ENCODE measurements at regions not wholly inside any gene's neighbourhood (a gene's known extent, or its start where the extent isn't known, plus 50 kb on each side); places are given as distances from the start of the nearest gene placed in this dataset.

DNA sequence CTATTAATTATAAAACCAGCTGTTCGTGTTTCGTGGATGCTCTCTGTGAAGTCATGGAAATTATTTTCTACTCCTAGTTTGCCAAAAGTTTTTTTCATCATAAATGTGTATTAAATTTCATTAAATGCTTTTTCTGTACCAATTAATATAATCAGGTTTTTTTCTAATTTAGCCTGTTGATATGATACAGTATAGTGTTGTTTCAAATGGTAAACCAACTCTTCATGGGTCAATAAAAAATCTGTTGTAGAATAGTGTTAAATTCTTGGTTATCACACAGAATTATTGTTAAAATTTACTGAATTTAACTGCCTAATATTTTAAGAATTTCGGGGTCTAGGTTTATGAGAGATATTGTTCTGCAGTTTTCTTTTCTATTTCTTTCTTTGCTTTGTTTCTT is 505.9 kb upstream of the MANEA start:
- no peak for DNase-seq

DNA sequence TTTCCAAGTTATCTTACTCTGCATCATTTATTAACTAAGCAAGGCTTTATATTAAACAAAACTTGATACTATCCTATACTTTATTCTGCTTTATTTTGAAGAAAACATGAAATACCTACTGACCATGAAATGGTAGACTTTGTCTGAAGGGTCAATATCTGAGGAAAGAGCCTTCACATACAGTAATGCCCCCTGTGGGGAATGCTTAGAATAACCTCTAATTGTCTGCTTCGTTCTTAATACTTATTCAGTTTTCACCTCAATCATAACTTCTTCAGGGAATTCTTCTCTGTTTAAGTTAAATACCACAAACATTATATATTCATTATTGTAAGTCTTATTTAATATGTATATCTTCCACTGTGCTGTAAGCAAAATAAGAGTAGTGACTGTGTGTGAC is 498.9 kb upstream of the MANEA start:
- no peak for DNase-seq

DNA sequence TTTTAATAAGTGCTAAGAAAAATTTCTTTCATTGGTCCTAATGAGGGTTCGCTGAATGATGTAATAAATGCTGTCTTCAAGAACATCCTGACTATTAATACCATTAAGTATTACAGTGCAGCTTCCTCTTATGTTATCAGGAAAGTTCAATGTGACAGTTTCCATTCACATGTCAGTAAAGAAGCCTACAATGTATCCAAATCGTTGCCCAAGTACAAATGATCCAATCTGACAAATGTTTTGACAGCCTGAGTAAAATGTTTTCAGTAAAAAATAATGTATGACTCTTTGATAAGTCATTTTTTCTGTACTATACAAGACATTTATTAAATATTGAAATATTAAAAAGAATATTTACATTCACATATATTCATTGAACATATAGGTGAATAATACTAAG is 496.1 kb upstream of the MANEA start:
- no peak for DNase-seq

DNA sequence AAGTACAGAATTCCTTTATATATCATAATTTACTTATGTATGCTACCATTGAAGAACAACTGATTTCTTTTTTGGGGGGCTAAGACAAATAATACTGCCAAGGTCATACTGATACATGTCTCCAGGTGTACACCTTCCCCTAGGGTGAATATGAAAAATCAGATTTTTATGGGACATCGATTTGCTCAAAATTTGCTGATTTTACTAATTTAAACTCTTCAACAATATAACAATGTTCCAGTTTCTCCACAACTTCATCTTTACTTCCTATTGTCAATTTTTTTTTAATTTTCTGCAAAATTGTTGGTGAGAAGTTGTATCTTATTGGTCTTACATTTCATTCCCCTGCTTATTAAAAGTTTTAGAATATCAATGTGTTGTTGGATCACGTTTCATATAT is 495.4 kb upstream of the MANEA start:
- DNase-seq, result no peak

DNA sequence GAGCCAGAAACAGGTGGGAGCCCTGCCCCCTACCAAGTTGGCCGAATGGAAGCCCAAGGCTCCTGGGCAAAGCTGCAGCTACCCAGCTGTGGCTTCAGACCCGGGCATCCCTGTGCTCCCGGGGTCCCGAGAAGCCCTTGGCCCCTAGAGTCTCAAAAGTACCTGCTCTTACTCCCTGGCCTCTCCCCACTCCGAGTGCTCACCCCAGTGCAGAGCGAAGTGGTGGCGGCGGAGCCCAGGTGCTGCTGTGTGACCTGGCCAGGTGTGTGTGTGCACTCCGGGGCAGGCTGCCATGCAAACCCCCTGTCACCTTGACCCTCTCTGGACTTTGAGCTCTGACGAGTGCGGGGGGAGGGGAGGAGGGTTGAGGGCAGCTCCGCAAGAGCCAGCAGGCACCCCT is 493.8 kb upstream of the MANEA start:
- DNase-seq, result no peak

DNA sequence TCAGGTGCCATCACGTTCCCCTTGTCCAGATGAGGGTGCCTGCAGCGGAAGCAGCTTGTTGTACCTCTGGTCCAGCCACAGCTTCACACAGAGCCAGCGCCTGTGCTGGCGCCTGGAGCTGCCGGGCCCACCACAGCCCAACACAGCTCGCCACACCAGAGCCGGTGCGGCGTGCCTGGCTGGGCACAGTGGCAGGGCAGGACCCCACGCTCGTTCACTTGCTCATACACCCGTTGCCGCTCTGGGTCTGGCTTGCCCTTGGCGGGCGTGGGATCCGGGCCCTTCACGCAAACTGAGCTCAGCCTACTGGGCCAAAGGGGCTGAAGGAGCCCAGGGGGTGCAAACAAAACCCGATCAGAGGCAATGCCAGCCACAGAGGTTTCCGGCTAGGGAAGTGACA is 492.5 kb upstream of the MANEA start:
- no peak for DNase-seq

DNA sequence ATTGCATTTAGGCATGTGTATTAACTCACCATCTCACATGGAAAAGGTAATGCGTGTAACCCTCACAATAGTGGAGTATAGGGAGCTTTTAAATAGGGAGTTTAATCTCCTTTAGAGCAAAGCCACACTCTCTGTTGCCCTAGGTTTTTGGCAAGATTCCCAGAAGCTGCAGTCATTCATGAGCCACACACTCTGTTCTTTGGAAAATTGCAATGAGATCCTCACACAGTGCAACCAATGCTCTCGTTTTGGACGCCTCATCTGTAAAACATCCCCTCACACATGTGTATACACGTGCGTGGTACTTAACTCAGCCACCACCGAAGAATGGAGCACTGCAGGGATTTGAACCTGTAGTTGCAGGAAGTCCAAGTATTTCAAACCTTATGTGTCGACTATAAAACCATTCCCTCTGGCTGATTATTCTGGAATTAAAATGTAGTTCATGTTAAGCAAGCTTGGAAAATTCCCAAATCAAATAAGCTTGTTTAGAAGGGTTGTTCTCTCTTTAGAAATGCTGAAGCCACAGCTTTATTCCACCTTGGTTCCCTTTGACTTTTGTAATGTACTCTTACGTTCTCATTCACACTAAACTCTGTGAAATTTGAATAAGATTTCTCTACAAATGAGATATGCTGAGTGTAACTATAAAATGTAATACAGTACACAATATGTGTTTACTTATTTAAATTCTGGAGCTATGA is 489.8 kb upstream of the MANEA start:
- DNase-seq, result no peak

DNA sequence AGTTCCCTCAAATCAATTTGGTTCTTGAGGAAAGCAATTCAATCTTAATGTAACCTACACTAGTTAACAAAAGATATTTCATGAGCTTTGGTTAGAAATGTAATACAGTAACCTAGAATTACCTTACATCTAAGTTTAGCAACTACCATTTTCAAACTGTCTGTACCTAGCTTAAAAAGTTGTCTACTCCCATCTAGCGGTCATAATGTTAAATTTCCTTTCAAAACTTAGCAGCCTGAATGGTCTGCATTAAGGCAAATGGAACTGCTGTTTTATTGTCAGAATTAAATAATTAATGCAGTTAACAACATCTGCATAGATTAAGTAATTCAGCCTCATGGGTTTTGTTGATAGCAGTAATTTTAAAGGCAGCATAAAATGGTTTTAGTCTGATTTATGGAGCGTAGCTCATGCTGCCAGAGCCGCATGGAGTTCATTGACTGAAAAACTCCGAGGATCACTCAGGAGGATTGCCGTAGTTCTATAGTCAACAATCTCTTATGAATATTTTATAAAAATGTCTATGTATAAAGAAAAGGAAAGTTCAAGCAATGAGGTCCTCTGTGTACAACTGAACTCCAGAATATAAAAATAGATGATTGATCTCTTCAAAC is 485.4 kb upstream of the MANEA start:
- DNase-seq, result no peak

DNA sequence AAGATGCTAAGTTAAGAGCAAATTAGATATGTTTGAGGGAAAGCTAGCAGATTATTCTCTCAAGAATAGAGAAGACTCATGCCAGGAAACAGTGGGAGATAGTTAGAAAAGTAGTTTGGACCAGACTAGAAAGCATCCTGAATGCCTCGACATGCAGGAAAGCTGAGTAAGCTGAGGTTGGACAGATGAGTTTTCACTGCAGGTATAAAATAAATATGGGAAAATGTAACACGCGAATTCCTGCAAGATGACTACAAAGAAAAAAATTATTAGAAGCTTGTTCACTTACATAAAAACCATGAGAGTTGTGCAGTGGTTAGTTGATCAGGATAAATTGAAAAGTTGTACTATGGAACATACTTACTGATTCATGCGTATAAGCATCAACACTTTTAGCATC is 484.2 kb upstream of the MANEA start:
- DNase-seq, result no peak

DNA sequence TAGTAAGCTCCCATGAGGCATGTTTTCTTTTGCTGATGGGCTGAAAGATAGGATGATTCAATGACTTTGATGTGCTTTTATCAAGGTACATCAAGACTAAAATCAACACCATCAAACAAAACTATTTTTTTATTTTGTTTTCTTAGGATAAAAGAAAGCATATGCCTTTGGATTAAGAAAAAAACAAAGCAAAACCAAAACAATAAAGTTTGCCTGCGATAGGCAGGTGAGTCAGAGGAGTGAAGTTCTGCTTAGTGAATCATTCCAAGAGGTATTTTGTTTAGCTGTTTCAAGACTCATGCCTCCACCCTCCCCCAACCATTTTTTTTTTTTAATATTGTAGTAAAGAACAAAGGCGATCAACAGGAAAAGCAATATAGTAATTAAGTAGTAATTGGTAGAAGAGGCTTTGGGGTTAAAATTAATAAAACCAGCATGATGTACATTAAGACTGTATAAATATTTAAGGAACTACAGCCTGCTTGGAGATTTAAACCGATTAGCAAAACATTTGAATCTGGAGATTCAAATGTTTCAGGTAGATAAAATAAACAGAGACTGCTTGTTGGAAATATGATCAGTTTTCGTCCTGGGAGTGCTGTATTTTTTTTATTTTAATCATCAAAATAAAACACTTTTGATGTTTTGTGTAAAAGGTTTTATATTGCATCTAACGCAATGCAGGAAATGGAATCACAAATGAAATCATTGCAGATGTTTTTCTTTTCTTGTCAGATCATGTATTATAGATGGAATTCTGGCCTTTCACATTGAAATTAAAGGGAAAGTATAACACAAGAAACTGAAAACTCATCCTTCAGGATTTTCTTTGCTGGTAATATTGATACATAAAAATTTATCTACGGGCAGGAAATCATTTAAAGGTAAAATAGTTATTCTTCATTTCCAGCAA is 482.3 kb upstream of the MANEA start:
- no peak for DNase-seq

DNA sequence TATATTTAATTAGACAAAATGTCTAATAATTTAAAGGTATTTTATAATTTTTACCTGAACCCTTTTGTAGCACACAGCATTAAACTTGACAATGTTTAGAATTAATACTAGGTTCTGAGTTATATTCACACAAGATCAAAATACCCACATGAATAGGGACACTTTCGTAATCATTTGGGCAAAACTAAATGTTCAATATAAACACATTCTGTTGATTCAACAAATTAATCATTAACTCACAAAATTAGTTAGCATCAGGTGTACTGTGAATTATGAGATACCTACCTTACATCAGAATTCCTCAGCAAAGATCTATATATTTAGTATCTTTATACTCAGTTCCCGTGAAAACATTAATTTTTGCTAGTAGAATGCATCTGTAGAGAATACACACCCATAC is 481.5 kb upstream of the MANEA start:
- DNase-seq, result no peak

DNA sequence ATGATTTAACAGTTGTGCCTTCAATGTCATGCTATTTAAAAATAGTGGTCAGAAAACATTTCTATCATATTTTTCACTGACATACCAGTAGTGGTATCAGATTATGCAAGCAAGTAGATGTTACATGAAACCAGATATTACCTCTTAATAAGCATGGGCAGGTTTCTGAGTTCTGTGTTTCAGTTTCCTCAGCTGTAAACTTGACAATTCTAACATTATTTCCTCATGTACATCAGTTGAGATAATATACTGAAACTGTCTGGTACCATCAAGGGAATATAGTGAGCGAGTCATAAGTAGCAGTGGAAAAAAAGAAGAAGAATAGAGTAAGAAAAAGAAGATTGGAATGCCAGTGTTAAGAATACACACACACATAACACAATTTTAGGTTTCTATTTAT is 477.9 kb upstream of the MANEA start:
- no peak for DNase-seq

DNA sequence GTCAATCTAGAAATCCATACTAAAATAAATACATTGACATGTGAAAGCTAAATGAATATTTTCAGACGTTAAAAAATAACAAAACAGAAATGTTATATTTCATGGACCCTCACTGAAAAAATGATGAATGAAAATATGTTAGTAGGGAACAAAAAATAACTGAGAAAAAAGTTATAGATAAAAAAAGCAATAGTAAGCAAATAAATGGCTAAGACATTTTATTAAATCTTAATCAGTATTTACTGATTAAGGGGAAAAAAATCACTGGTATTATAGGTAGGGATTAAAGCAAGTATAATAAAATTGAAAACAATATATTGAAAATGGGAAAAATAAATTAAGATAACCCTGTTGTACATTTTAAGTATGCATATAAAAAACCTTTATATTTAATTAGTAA is 468.1 kb upstream of the MANEA start:
- no peak for DNase-seq

DNA sequence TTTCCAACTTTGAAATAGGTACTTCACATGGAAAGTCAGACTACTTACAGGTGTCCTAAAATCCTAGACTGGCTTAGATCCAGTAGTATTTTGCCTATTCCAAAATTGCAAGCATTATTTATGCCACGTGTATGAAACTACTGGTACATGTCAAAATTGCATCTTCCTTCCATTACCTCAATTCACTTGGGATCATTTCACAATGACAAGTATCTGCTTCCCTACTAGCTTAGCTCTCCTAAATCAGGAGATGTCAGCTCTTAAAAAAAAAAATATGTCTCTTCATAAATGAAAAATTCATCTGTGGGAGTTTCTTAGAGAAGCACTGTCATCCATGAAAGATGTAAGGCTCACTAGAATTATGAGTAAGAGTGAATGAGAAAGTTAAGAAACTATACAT is 466.6 kb upstream of the MANEA start:
- DNase-seq, result no peak

DNA sequence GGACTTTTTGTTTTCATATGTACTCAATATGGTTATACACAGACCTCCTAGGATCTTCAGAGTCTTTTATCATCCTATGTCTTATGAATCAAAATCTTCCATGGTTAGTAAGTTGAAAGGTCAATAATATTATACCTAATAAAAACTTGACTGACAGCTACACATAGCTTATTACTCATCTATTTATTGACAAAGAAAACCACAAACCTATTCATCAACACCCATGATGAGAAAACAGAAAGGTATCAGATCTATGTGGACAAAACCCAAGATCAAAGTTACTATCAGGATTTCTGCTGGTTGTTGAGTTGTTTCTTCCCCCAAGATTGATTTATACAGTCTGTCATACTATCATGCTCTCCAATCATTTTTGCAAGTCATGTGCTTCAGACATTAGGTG is 460.1 kb upstream of the MANEA start:
- no peak for DNase-seq

DNA sequence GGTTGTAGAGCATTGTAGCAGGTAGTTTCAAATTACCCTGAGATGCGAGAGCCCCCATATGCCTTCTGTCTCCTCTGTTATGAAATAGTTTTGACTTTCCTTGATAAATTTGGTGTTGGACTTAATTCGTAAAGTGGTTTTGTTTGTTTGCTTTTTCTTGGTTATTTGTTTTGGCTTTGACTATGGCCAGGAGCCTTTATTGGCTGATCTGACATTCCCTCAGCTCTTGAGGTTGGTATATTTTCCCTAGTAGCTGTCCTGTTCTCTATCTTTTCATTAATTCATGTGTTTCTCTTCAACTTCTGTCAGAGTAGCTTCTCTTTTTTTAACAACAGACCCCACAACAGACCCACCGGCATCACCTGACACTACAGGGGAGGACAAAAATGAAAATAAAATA is 457.4 kb upstream of the MANEA start:
- DNase-seq, result no peak

DNA sequence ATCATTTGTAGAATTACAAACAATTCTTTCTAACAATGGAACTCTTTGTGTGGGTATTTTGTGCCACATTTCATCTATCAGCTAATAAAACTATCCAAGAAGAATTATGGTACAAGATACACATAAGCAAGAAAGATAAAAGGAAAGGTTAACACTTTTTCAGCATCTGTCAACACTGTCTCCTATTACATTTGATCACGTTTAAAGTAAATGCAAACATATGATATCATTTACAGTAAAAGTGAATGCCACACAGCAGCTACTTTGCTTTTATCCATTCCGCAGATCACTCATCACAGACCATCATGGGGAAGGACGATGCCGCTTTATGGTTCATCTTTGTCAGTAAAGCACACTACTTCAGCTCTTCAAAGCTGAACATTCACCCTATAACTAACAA is 456.4 kb upstream of the MANEA start:
- no peak for DNase-seq

DNA sequence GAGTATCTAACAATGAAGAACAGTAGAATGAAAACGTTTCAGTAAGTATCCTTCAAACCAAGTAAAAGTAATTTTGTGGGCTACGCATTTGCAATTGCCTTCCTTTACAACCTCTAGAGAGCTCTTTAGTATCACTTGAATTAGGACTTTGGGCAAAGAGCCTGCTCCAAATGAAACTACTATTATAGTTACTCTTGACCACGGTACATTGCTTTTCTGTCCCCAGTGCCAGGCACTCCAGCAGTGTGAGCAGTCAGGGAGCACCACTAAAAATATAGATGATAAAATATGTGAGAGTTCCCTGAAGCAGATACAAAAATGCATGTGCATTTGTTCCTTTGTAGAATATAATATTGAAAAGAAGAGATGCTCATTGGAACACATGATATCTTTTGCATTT is 450.1 kb upstream of the MANEA start:
- no peak for DNase-seq

DNA sequence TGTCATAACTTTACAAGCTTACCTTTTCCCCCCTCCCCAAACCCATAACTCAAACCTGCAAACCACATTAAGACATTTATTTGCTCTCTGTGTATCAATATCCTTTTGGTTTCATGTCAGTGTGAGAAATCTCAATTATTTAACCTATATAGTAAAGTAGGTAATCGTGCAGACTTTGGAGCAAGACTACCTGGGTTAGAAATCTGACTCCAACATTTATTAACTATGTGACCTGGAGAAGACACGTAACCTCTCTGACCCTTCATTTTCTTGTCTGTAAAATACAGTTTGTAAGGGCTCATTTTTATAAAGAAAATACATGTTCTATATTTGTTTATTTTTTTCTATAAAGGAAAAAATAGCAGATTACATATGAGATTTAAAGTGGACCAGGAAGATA is 448.9 kb upstream of the MANEA start:
- DNase-seq, result no peak

DNA sequence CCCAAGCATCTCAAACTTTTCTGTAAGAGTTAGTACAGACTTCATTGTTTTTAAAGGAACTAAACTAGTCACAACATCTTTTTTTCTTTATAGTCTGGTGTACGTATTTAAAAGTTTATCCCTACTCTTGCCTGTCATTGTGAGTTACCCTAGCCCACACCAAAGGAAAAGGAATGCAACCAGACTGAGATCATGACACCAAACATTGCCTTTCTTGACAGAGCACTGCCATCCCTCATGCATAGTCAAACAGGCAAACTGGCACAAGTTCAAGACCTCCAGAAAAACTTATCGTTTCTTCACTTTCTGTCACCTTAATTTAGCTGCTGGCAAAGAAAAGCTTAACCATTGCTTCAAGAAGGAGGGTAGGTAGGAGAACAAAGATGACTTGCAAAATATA is 448.4 kb upstream of the MANEA start:
- no peak for DNase-seq

DNA sequence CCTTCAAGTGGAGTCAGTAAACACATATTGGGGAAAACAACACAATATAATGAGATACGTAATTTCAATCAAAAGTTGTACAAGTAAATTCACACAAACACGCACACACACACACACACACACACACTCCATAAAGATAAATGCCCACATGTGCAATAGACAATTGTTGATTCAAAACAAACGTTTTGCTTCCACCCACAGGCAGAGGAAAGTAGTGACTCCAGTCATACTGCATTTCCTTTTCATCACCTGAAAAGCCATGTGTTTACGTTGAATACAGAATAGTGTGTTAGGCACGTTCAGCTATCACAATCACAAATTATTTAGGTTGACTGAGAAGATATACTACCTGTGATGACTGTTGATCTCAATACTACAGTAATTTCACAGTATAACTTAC is 443.8 kb upstream of the MANEA start:
- DNase-seq, result no peak

DNA sequence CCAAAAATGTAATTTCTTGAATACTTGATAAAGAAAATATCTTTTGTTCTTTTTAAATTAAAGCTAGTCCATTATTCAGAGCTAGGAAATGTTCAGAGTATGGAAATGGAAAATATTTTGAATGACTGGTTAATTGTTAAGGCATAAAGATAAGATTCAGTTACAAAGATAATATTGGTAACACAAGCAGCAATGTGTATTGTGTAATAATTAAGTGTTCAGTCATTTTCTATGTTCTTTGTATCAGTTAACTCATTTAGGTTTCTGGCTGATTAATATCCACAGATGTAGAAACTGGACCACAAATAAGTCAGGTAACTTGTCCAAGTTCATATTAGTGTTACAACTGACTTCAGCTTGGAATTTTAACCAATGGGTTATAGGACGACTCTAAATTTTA is 442.2 kb upstream of the MANEA start:
- no peak for DNase-seq

DNA sequence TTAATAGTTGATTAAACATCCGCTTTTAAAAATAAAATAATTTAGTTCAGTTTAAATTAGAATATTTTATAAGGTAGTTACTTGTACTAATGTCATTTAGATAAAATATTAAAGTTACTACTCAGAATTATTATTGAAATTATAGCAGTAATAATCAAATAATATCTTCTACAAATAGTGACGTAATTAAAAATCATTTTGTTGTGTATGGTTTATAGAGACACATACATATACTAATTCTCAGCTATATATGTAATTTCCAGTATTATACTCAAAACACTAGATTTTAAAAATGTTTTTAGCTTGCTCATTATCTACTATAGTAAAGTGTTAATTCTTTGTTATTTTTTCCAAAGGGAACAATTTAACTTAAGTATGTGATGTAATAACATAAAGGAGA is 435.2 kb upstream of the MANEA start:
- DNase-seq, result no peak

DNA sequence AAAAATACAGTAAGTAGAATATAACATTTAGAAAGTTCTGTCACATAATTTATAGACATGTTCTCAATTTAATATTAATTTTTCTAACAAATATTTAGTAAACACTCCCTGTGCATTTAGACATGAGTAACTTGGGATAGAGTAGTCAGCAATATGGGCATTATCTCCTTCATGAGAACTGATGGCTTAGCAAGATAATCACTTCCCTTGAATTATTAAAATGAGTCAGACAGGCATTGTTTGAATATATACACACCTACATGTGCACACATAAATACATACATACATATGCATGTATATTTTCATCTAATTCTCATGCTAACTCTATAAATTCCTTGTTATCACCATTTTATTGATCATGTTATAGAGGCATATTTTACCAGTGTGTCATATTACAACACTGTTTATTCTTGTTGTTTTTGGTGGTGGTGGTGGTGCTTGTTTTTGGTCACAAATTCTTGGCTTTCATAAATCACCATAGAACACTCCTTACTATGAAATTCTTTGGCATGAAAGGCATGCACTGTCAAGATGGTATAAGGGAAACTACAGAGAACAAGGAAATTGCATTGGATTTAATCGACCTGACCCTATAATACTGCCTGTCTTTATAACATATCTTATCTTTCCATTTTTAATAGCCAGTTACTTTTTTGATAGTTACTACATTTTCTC is 434.5 kb upstream of the MANEA start:
- DNase-seq, result no peak
